C4-2B (cell line): ENCODE measurements at regions not wholly inside any gene's neighbourhood (a gene's known extent, or its start where the extent isn't known, plus 50 kb on each side); places are given as distances from the start of the nearest gene placed in this dataset.
"Not testable (repeated sequence)": the region's sequence is repeated elsewhere in the genome, so short reads cannot be mapped to it uniquely, and the experiment has no call there.

Experiments used
- H3K27ac ChIP-seq: fragments of 450-650 bp; 2 replicates; pipeline ENCODE4 v1.5.1; 2017
- ZFX ChIP-seq: fragments of 450-650 bp; IDR thresholded peaks from 2 replicates; pipeline ENCODE4 v1.6.1; 2017
- TF ChIP-seq, protein P1 (sequence below): fragments of 450-650 bp; conservative IDR thresholded peaks from 2 replicates; pipeline ENCODE4 v1.5.1; 2017; ENCODE audit warnings: mild to moderate bottlenecking

DNA sequence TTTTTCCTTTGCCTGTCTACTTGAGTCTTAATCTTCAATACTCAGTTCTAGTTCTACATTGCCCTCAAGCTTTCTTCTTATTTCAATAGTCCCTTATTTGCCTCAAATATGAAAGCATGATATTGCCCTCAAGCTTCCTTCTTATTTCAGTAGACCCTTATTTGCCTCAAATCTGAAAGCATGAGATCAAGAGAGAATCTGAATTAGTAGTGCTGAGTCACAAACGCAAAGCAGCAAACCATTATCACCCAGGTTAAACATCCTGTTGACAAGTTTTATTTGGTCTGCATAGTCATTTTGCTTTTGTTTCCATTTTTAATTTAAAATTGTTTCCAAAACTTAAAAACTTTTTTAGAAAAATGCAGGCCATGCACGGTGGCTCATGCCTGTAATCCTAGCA is 583.3 kb upstream of the FSHR start:
- no peak for TF ChIP-seq ZFX
- TF ChIP-seq, protein P1, sequence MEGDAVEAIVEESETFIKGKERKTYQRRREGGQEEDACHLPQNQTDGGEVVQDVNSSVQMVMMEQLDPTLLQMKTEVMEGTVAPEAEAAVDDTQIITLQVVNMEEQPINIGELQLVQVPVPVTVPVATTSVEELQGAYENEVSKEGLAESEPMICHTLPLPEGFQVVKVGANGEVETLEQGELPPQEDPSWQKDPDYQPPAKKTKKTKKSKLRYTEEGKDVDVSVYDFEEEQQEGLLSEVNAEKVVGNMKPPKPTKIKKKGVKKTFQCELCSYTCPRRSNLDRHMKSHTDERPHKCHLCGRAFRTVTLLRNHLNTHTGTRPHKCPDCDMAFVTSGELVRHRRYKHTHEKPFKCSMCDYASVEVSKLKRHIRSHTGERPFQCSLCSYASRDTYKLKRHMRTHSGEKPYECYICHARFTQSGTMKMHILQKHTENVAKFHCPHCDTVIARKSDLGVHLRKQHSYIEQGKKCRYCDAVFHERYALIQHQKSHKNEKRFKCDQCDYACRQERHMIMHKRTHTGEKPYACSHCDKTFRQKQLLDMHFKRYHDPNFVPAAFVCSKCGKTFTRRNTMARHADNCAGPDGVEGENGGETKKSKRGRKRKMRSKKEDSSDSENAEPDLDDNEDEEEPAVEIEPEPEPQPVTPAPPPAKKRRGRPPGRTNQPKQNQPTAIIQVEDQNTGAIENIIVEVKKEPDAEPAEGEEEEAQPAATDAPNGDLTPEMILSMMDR = no peak
- no peak overlapping the region for H3K27ac ChIP-seq

DNA sequence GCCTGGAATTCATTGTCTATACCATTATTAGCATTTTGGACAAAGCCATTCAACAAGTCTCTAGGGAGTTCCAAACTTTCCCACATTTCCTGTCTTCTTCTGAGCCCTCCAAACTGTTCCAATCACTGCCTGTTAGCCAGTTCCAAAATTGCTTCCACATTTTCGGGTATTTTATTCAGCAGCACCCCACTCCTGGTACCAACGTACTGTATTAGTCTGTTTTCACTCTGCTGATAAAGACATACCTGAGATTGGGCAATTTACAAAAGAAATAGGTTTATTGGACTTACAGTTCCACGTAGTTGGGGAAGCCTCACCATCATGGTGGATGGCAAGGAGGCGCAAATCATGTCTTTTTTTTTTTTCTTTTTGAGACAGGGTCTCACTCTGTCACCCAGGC is 578.6 kb upstream of the FSHR start:
- H3K27ac ChIP-seq = not testable (repeated sequence)

DNA sequence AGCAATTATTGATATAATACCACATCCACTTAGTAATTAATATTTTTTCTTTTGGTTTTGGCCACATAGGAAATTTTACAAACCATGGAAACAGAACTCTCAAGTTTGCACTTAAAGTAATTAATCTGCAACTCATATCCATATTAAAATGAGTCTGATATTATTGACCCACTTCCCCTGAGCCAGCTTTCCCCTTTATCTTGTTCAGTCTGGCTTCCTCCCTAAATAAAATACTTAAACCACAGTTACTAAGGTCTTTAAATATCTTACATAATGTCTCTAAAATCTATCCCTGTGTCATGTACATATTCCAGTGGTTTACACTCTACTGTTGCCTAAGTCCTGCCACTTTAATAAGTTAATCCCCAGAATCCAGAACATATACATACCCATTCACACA is 564.9 kb upstream of the FSHR start:
- H3K27ac ChIP-seq = no peak overlapping the region
- TF ChIP-seq, protein P1 = no peak
- no peak for TF ChIP-seq ZFX

DNA sequence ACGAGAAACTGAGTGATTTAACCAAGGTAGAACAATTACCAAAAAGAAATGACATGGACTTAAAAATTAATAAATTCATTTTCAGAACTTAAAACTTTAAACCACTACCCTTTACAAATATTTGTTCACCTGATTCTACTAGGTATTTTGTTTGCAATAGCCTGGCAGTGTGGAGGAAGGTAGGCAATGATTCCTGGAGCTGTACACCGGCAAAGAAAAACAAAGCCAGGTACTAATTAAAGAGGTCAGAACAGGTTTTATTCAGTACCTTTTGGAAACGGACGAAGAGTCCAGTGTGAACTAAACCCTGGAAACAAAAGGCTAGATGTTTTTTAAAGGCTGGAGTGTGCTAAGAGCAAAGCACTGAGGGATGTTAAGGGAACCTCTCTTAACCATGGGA is 561.3 kb upstream of the FSHR start:
- no peak overlapping the region for H3K27ac ChIP-seq
- no peak for TF ChIP-seq ZFX
- TF ChIP-seq, protein P1 = no peak

DNA sequence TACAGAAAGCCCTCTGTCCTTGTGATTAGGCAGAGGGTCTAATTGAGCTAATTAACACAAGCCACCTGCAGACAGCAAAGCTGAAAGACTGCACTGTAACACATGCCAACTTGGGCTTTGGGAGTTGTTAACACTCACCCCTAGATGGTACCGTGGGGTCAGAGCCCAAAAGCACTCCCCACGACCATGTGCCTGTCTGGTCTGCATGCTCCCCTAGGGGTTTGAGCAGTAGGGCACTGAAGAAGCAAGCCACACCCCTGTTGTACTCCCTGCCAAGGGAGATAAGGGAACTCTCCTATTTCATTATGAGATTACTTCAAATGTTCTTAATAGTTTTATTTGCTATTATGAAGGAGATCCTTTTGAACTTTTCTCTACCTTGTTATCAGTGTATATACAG is 560.1 kb upstream of the FSHR start:
- no peak overlapping the region for H3K27ac ChIP-seq
- TF ChIP-seq, protein P1 = no peak
- no peak for TF ChIP-seq ZFX

DNA sequence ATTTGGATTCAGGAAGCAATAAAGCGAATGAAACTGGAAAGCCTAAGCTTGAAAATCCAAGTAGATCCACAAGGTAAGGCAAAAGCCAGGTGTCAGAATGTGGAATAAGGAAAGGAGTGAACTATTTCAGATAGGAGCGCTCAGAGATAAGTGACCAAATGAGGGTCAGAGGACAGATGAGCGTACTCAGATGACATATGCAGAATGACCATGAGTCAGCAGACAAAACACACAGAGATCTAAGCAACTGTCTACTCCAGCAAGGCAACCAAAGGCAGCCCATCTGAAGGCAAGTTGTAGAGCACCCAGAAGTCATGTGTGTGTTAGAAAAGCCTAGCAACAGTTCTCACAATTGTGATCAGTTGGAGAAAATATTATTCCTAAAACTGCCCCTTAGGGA is 548.4 kb upstream of the FSHR start:
- TF ChIP-seq ZFX = no peak
- TF ChIP-seq, protein P1 = no peak
- H3K27ac ChIP-seq = no peak overlapping the region

DNA sequence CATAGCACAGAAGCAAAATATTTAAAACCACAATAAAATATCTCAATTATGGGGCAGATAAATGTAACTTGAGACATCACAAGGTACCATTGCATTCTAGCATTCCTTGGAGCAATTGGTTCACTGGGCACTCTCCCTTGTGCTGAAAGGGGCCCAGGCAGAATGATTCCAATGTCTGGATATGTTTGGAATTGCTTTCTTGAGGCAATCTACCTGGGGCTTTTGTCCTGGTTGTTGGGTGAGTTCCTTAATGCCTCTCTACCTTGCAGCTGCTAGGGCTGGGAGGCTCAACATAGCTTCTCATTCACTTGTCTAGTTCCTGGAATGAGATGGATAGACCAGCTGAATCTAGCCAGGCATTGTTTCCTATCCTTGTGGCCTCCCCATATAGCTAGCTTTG is 539.6 kb upstream of the FSHR start:
- no peak for TF ChIP-seq ZFX
- TF ChIP-seq, protein P1 = no peak
- H3K27ac ChIP-seq = no peak overlapping the region

DNA sequence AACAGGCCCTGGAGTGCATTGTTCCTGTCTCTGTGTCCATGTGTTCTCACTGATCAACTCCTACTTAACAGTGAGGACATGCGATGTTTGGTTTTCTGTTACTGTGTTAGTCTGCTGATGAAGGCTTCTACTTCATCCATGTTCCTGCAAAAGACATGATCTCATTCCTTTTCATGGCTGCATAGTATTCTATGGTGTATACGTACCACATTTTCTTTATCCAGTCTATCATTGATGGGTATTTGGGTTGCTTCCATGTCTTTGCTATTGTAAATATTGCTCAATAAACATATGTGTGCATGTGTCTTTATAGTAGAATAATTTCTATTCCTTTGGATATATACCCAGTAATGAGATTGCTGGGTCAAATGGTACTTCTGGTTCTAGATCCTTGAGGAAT is 537.7 kb upstream of the FSHR start:
- not testable (repeated sequence) for H3K27ac ChIP-seq

DNA sequence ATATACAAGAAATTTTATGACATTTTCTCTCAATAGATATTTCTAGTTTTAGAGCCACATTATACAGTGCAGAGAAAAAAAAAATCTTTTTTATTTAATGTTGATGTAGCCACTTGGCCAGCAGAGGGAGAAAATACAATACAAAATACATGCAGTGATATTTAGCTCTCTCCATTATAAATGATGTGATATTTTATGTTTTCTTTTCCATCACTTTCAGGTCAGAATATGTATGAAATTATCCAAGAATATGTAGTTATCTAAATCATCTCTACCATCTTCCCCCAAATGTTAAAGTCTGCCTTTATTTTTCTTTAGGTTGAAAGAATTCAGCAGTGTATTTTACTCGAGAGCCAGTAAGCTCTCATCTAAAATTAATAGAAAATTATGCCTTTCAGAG is 533.6 kb upstream of the FSHR start:
- TF ChIP-seq, protein P1 = peak; percentile 34
- TF ChIP-seq ZFX = no peak
- H3K27ac ChIP-seq = no peak overlapping the region
